Upper lobe of left lung (tissue), 6 donors: ENCODE measurements at regions not wholly inside any gene's neighbourhood (a gene's known extent, or its start where the extent isn't known, plus 50 kb on each side); places are given as distances from the start of the nearest gene placed in this dataset.

ENCODE experiments used
- ATAC-seq, 2 donors: fragments of 200-7000 bp; cut with Tn5 transposase; one replicate each; pipeline ENCODE4 v1.9.1; 2022; ENCODE audit warnings: mild to moderate bottlenecking in 2 of 2, moderate library complexity in 2 of 2; ENCODE audit not compliant: low FRiP score in 2 of 2
- DNase-seq, 2 donors: peaks; one replicate each; pipeline ENCODE4 v3.0.0-alpha.2; 2019 to 2020
- H3K27ac ChIP-seq, 4 donors: fragments of 200-600 bp; sonication (generic); one replicate each; pipeline ENCODE4 v1.5.1; 2016 to 2019
- H3K27me3 ChIP-seq, 4 donors: fragments of 200-600 bp; sonication (generic); one replicate each; pipeline ENCODE4 v1.5.1; 2017 to 2019
- H3K36me3 ChIP-seq, 4 donors: fragments of 200-600 bp; sonication (generic); one replicate each; pipeline ENCODE4 v1.5.1; 2016 to 2019
- H3K4me1 ChIP-seq, 4 donors: fragments of 200-600 bp; sonication (generic); one replicate each; pipeline ENCODE4 v1.5.1; 2018 to 2019
- H3K4me3 ChIP-seq, 4 donors: fragments of 200-600 bp; sonication (generic); one replicate each; pipeline ENCODE4 v1.5.1; 2017 to 2019; ENCODE audit warnings: mild to moderate bottlenecking in 2 of 4, moderate library complexity in 1 of 4
- H3K9me3 ChIP-seq, 4 donors: fragments of 200-600 bp; sonication (generic); one replicate each; pipeline ENCODE4 v1.5.1; 2018 to 2019
- EP300 ChIP-seq, 4 donors: sonication (generic); formaldehyde crosslinking; IDR thresholded peaks; one replicate each; pipeline ENCODE4 v1.5.1; 2017; ENCODE audit warnings: antibody characterized with exemption in 4 of 4, control low read depth in 2 of 4
- POLR2A ChIP-seq, 4 donors: fragments of 450-650 bp; IDR thresholded peaks; one replicate each; pipeline ENCODE4 v1.5.1; 2016 to 2017; ENCODE audit warnings: antibody characterized with exemption in 4 of 4, mild to moderate bottlenecking in 2 of 4
- POLR2AphosphoS5 ChIP-seq, 2 donors: sonication (generic); formaldehyde crosslinking; IDR thresholded peaks; one replicate each; pipeline ENCODE4 v1.5.1; 2017; ENCODE audit warnings: antibody characterized with exemption in 2 of 2
- WGBS, 2 donors: methylation state at CpG; one replicate each; pipeline ENCODE4 v1.1.5; 2017 to 2018; 5-methylcytosine and 5-hydroxymethylcytosine counted together
- TF ChIP-seq, protein P1 (sequence below), 6 experiments: fragments of 450-650 bp in 4 of 6; fragments of 200-600 bp in 2 of 6; sonication (generic) in 2 of 6; IDR thresholded peaks; one replicate each; pipeline ENCODE4 v1.5.1; 2016 to 2019; ENCODE audit warnings: antibody characterized with exemption in 6 of 6
- donor health status: DM: no; HTN: no; CAD: no; lungs with moderate emphysema.
- donor health status: DM: no; HTN: yes; CAD: no; lungs with severe emphysema.

DNA sequence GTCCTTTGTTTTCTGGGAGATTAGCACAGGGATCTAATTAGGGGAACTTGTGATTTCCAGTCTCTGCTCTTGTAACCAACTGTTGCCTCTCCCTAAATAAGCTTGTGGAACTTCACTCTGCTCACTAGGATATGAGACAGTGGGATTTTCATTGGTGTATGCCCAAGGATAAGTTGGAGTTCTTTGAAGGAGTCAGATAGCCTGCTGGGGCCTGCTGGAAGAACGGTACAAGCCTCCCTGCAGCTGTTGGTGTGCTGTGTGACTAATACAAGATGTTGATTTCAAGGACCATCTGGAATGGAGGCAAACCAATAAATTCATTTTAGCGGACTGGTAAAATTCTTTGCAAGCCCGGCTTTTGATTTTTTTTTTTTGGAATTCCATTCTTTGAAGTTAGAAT is 167.0 kb downstream of the AASDH start:
- TF ChIP-seq EP300 (IDR thresholded peaks at IDR 0.05) (no peak), POLR2A (IDR thresholded peaks at IDR 0.05) (no peak), POLR2AphosphoS5 (IDR thresholded peaks at IDR 0.05) (no peak)
- TF ChIP-seq, protein P1, sequence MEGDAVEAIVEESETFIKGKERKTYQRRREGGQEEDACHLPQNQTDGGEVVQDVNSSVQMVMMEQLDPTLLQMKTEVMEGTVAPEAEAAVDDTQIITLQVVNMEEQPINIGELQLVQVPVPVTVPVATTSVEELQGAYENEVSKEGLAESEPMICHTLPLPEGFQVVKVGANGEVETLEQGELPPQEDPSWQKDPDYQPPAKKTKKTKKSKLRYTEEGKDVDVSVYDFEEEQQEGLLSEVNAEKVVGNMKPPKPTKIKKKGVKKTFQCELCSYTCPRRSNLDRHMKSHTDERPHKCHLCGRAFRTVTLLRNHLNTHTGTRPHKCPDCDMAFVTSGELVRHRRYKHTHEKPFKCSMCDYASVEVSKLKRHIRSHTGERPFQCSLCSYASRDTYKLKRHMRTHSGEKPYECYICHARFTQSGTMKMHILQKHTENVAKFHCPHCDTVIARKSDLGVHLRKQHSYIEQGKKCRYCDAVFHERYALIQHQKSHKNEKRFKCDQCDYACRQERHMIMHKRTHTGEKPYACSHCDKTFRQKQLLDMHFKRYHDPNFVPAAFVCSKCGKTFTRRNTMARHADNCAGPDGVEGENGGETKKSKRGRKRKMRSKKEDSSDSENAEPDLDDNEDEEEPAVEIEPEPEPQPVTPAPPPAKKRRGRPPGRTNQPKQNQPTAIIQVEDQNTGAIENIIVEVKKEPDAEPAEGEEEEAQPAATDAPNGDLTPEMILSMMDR (IDR thresholded peaks at IDR 0.05): no peak
- Histone ChIP-seq H3K27ac (no peak overlapping the region), H3K4me3 (no peak overlapping the region), H3K27me3 (no peaks in the 10 kb centered on the region), H3K36me3 (no peaks in the 10 kb centered on the region), H3K4me1 (no peaks in the 10 kb centered on the region), H3K9me3 (no peaks in the 10 kb centered on the region)
- DNase-seq (no peak), ATAC-seq (no peak)
- WGBS, 2 donors: 88 to 93% methylated on average over 3 of the region's 3 CpGs

- no peaks in the 10 kb centered on the region for H3K9me3 ChIP-seq
- H3K4me1 ChIP-seq: no peaks in the 10 kb centered on the region
- H3K27me3 ChIP-seq: no peaks in the 10 kb centered on the region
- no peaks in the 10 kb centered on the region for H3K36me3 ChIP-seq
- DNase-seq (no peak), ATAC-seq (no peak)
- TF ChIP-seq POLR2AphosphoS5 (IDR thresholded peaks at IDR 0.05) (no peak), EP300 (IDR thresholded peaks at IDR 0.05) (no peak), POLR2A (IDR thresholded peaks at IDR 0.05) (no peak)
- TF ChIP-seq, protein P1 (IDR thresholded peaks at IDR 0.05): no peak
- no peak overlapping the region for H3K4me3 ChIP-seq
- H3K27ac ChIP-seq: no peak overlapping the region
- WGBS, 2 donors: 80 to 93% methylated on average over 3 of the region's 3 CpGs
These were observed 167.8 kb downstream of the AASDH start for GRCh38 chr4:56219447-56219846.

- ATAC-seq: no peak
- Histone ChIP-seq H3K4me1 (no peaks in the 10 kb centered on the region), H3K9me3 (no peaks in the 10 kb centered on the region), H3K27ac (no peak overlapping the region), H3K4me3 (no peak overlapping the region), H3K36me3 (no peaks in the 10 kb centered on the region), H3K27me3 (no peaks in the 10 kb centered on the region)
- WGBS, 2 donors: 66 to 92% methylated on average over 1 to 2 of the region's 2 CpGs
- TF ChIP-seq, protein P1 (IDR thresholded peaks at IDR 0.05): no peak
- TF ChIP-seq EP300 (IDR thresholded peaks at IDR 0.05): no peak
- TF ChIP-seq POLR2AphosphoS5 (IDR thresholded peaks at IDR 0.05): no peak
- no peak for TF ChIP-seq POLR2A (IDR thresholded peaks at IDR 0.05)
- DNase-seq: no peak
These were observed 168.9 kb downstream of the AASDH start for GRCh38 chr4:56218230-56218895.

DNA sequence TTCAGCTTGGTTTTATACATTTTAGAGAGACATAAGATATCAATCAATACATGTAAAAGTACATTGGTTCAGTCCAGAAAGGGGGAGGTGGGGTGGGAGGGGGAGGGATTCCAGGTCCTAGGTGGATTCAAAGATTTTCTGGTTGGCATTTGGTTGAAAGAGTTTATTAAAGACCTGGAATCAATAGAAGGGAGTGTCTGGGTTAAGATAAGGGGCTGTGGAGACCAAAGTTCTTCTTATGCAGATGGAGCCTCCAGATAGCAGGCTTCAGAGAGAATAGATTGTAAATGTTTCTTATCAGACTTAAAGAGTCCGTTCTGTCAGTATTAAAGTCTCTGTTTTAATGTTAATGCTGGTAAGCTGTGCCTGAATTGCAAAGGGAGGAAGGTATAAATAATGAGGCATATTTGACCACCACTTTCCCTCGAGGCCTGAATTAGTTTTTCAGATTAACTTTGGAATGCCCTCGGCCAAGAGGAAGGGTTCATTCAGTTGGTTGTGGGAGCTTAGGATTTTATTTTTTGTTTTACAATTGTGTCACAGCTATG is 169.9 kb downstream of the AASDH start:
- Histone ChIP-seq H3K4me1 (no peaks in the 10 kb centered on the region), H3K36me3 (no peaks in the 10 kb centered on the region), H3K9me3 (no peaks in the 10 kb centered on the region), H3K27ac (no peak overlapping the region), H3K4me3 (no peak overlapping the region), H3K27me3 (no peaks in the 10 kb centered on the region)
- TF ChIP-seq POLR2A (IDR thresholded peaks at IDR 0.05): no peak
- no peak for TF ChIP-seq EP300 (IDR thresholded peaks at IDR 0.05)
- TF ChIP-seq POLR2AphosphoS5 (IDR thresholded peaks at IDR 0.05): no peak
- TF ChIP-seq, protein P1 (IDR thresholded peaks at IDR 0.05): no peak
- WGBS, 2 donors: 73 to 75% methylated on average over 3 of the region's 3 CpGs
- DNase-seq (no peak), ATAC-seq (no peak)

DNA sequence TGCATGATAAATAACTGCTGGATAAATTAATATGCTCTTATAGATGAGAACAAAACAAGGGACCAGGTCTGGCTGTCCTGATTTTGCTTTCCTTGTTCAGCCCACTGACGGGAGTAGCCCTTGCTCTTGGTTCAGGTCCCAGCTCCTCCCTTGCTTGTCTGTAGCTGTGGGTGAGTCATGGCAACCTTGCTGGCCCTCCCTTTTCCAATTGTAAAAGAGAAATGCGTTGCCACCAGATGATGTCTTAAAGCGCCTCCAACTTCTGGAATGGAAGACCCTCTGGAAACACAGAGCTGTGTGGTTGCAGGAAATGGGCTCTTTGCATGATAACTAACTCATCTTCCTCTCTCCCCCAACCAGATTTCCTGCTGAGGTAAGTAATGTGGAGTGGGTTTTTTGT is 171.4 kb downstream of the AASDH start:
- whole genome bisulfite sequencing, 2 donors: 43 to 51% methylated on average over 3 of the region's 3 CpGs
- no peaks in the 10 kb centered on the region for H3K27me3 ChIP-seq
- H3K36me3 ChIP-seq: no peaks in the 10 kb centered on the region
- no peak overlapping the region for H3K4me3 ChIP-seq
- TF ChIP-seq, protein P1 (IDR thresholded peaks at IDR 0.05): no peak
- TF ChIP-seq EP300 (IDR thresholded peaks at IDR 0.05) (no peak), POLR2AphosphoS5 (IDR thresholded peaks at IDR 0.05) (no peak), POLR2A (IDR thresholded peaks at IDR 0.05) (no peak)
- H3K9me3 ChIP-seq: peaks cover 0 to 8% (median 4%) of the 10 kb centered on the region in 4 donors
- H3K4me1 ChIP-seq: no peaks in the 10 kb centered on the region
- no peak overlapping the region for H3K27ac ChIP-seq
- ATAC-seq (peak in 1 of 2 donors; percentile 88), DNase-seq (no peak)
